ENCODE measurements at regions not wholly inside any gene's neighbourhood (a gene's known extent, or its start where the extent isn't known, plus 50 kb on each side); places are given as distances from the start of the nearest gene placed in this dataset.

- Mint-ChIP-seq H3K9me3 (no peaks in the 10 kb centered on the region), H3K4me3 (no peak overlapping the region), H3K36me3 (no peaks in the 10 kb centered on the region), H3K27me3 (no peaks in the 10 kb centered on the region), H3K4me1 (ENCODE audit: unreplicated experiment) (no peaks in the 10 kb centered on the region), H3K27ac (no peak overlapping the region)
- no peak for TF ChIP-seq CTCF (conservative IDR thresholded peaks at IDR 0.05)
- no peak for DNase-seq (ENCODE audit: extremely low spot score, unreplicated experiment)
These were observed 946.9 kb downstream of the CBLN2 start for GRCh38 chr18:71597219-71597618.

- no peak overlapping the region for H3K27ac Mint-ChIP-seq
- H3K4me3 Mint-ChIP-seq, result no peak overlapping the region
- no peaks in the 10 kb centered on the region for H3K4me1 Mint-ChIP-seq (ENCODE audit: unreplicated experiment)
- no peaks in the 10 kb centered on the region for H3K9me3 Mint-ChIP-seq
- H3K36me3 Mint-ChIP-seq, result no peaks in the 10 kb centered on the region
- no peak for DNase-seq (ENCODE audit: extremely low spot score, unreplicated experiment)
- no peaks in the 10 kb centered on the region for H3K27me3 Mint-ChIP-seq
- TF ChIP-seq CTCF (conservative IDR thresholded peaks at IDR 0.05), result no peak
These were observed 960.9 kb downstream of the CBLN2 start for GRCh38 chr18:71583252-71583651.

GRCh38 chr18:71554686-71555085 is 989.5 kb downstream of the CBLN2 start:
- Mint-ChIP-seq H3K36me3 (no peaks in the 10 kb centered on the region), H3K27me3 (no peaks in the 10 kb centered on the region), H3K9me3 (no peaks in the 10 kb centered on the region), H3K27ac (no peak overlapping the region), H3K4me3 (no peak overlapping the region), H3K4me1 (ENCODE audit: unreplicated experiment) (no peaks in the 10 kb centered on the region)
- TF ChIP-seq CTCF (conservative IDR thresholded peaks at IDR 0.05), result no peak
- DNase-seq (ENCODE audit: extremely low spot score, unreplicated experiment), result no peak

- H3K27me3 Mint-ChIP-seq, result no peaks in the 10 kb centered on the region
- H3K36me3 Mint-ChIP-seq, result no peaks in the 10 kb centered on the region
- no peak overlapping the region for H3K4me3 Mint-ChIP-seq
- H3K27ac Mint-ChIP-seq, result no peak overlapping the region
- no peaks in the 10 kb centered on the region for H3K4me1 Mint-ChIP-seq (ENCODE audit: unreplicated experiment)
- H3K9me3 Mint-ChIP-seq, result no peaks in the 10 kb centered on the region
- no peak for DNase-seq (ENCODE audit: extremely low spot score, unreplicated experiment)
- TF ChIP-seq CTCF (conservative IDR thresholded peaks at IDR 0.05), result no peak
These were observed 1002.5 kb downstream of the CBLN2 start for GRCh38 chr18:71541643-71542042.

DNA sequence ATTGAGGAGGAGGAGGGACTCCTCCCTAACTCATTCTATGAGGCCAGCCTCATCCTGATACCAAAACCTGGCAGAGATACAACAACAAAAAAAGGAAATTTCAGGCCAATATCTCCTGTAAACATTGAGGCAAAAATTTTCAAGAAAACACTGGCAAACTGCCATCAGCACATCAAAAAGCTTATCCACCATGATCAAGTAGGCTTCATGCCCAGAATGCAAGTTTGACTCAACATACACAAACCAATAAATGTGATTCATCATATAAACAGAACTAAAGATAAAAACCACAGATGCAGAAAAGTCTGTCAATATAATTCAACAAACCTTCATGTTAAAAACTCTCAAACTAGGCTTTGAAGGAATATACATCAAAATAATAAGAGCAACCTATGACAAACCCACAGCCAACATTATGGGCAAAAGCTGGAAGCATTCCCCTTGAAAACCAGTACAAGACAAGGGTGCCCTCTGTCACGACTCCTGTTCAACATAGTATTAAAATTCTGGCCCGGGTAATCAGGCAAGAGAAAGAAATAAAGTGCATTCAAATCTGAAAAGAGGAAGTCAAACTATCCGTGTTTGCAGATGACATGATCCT is 1014.3 kb downstream of the CBLN2 start:
- no peaks in the 10 kb centered on the region for H3K4me1 Mint-ChIP-seq (ENCODE audit: unreplicated experiment)
- no peaks in the 10 kb centered on the region for H3K36me3 Mint-ChIP-seq
- no peak for DNase-seq (ENCODE audit: extremely low spot score, unreplicated experiment)
- TF ChIP-seq CTCF (conservative IDR thresholded peaks at IDR 0.05), result no peak
- no peak overlapping the region for H3K27ac Mint-ChIP-seq
- no peaks in the 10 kb centered on the region for H3K27me3 Mint-ChIP-seq
- no peak overlapping the region for H3K4me3 Mint-ChIP-seq
- no peaks in the 10 kb centered on the region for H3K9me3 Mint-ChIP-seq

All from type B pancreatic cell (in vitro differentiated cells).